ENCODE measurements at regions not wholly inside any gene's neighbourhood (a gene's known extent, or its start where the extent isn't known, plus 50 kb on each side); places are given as distances from the start of the nearest gene placed in this dataset.

- no peaks in the 10 kb centered on the region for H3K27me3 ChIP-seq (ENCODE audit: control insufficient read depth, extremely low read depth, insufficient read depth, low read length)
- no peaks in the 10 kb centered on the region for H3K9me3 ChIP-seq (ENCODE audit: control insufficient read depth, low read depth, low read length)
- no peaks in the 10 kb centered on the region for H3K36me3 ChIP-seq (ENCODE audit: control insufficient read depth in 2 of 2, extremely low read depth in 1 of 2, insufficient read depth in 2 of 2, low read length in 2 of 2)
- no peak overlapping the region for H2AFZ ChIP-seq (ENCODE audit: control insufficient read depth, low read length)
- no peak overlapping the region for H3K9ac ChIP-seq (ENCODE audit: control insufficient read depth, extremely low read depth, insufficient read depth, low read length)
- no peak overlapping the region for H3K4me2 ChIP-seq (ENCODE audit: control insufficient read depth, extremely low read depth, insufficient read depth, low read depth, low read length)
- H3K4me3 ChIP-seq (ENCODE audit: control insufficient read depth in 2 of 3, extremely low read depth in 1 of 3, insufficient read depth in 2 of 3, low read depth in 1 of 3, low read length in 3 of 3): no peak overlapping the region
- TF ChIP-seq, protein P1, sequence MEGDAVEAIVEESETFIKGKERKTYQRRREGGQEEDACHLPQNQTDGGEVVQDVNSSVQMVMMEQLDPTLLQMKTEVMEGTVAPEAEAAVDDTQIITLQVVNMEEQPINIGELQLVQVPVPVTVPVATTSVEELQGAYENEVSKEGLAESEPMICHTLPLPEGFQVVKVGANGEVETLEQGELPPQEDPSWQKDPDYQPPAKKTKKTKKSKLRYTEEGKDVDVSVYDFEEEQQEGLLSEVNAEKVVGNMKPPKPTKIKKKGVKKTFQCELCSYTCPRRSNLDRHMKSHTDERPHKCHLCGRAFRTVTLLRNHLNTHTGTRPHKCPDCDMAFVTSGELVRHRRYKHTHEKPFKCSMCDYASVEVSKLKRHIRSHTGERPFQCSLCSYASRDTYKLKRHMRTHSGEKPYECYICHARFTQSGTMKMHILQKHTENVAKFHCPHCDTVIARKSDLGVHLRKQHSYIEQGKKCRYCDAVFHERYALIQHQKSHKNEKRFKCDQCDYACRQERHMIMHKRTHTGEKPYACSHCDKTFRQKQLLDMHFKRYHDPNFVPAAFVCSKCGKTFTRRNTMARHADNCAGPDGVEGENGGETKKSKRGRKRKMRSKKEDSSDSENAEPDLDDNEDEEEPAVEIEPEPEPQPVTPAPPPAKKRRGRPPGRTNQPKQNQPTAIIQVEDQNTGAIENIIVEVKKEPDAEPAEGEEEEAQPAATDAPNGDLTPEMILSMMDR (optimal IDR thresholded peaks at IDR 0.05 in 1 of 3, IDR thresholded peaks at IDR 0.05 in 1 of 3, conservative IDR thresholded peaks at IDR 0.05 in 1 of 3; ENCODE audit: extremely low read depth in 1 of 3, insufficient read depth in 2 of 3, low read length in 3 of 3): no peak
- no peak for TF ChIP-seq EZH2 (IDR thresholded peaks at IDR 0.05; ENCODE audit: low read length)
- peaks cover 10% of the 10 kb centered on the region for H3K4me1 ChIP-seq (ENCODE audit: control insufficient read depth, extremely low read depth, insufficient read depth, low read length)
- DNase-seq (ENCODE audit: low read depth, low spot score): no peak
- no peaks in the 10 kb centered on the region for H3K9me1 ChIP-seq (ENCODE audit: control insufficient read depth, extremely low read depth, insufficient read depth, low read length)
- FAIRE-seq: no peak
- no peaks in the 10 kb centered on the region for H3K79me2 ChIP-seq (ENCODE audit: control insufficient read depth, insufficient read depth, low read length)
- no peaks in the 10 kb centered on the region for H4K20me1 ChIP-seq (ENCODE audit: control insufficient read depth, extremely low read depth, insufficient read depth, low read length)
- H3K27ac ChIP-seq (ENCODE audit: control insufficient read depth, insufficient read depth, low read length): no peak overlapping the region
- dilution Hi-C loops (cut with MboI; ENCODE audit: extremely low pct_ligation_motif_present, low sequenced_read_pairs): no loop called here
These were observed 135.7 kb upstream of the NDUFV2 start for GRCh38 chr18:8966821-8967220.

GRCh38 chr18:8967573-8967972 is 134.9 kb upstream of the NDUFV2 start:
- dilution Hi-C loops (cut with MboI; ENCODE audit: extremely low pct_ligation_motif_present, low sequenced_read_pairs): no loop called here
- Histone ChIP-seq H4K20me1 (ENCODE audit: control insufficient read depth, extremely low read depth, insufficient read depth, low read length) (no peaks in the 10 kb centered on the region), H3K27me3 (ENCODE audit: control insufficient read depth, extremely low read depth, insufficient read depth, low read length) (no peaks in the 10 kb centered on the region), H3K36me3 (ENCODE audit: control insufficient read depth in 2 of 2, extremely low read depth in 1 of 2, insufficient read depth in 2 of 2, low read length in 2 of 2) (no peaks in the 10 kb centered on the region), H3K4me2 (ENCODE audit: control insufficient read depth, extremely low read depth, insufficient read depth, low read depth, low read length) (no peak overlapping the region), H2AFZ (ENCODE audit: control insufficient read depth, low read length) (no peak overlapping the region), H3K4me1 (ENCODE audit: control insufficient read depth, extremely low read depth, insufficient read depth, low read length) (peaks cover 6% of the 10 kb centered on the region), H3K79me2 (ENCODE audit: control insufficient read depth, insufficient read depth, low read length) (no peaks in the 10 kb centered on the region), H3K9me1 (ENCODE audit: control insufficient read depth, extremely low read depth, insufficient read depth, low read length) (no peaks in the 10 kb centered on the region), H3K9me3 (ENCODE audit: control insufficient read depth, low read depth, low read length) (no peaks in the 10 kb centered on the region), H3K9ac (ENCODE audit: control insufficient read depth, extremely low read depth, insufficient read depth, low read length) (no peak overlapping the region), H3K4me3 (ENCODE audit: control insufficient read depth in 2 of 3, extremely low read depth in 1 of 3, insufficient read depth in 2 of 3, low read depth in 1 of 3, low read length in 3 of 3) (no peak overlapping the region), H3K27ac (ENCODE audit: control insufficient read depth, insufficient read depth, low read length) (no peak overlapping the region)
- FAIRE-seq (no peak), DNase-seq (ENCODE audit: low read depth, low spot score) (no peak)
- TF ChIP-seq EZH2 (IDR thresholded peaks at IDR 0.05; ENCODE audit: low read length): no peak
- TF ChIP-seq, protein P1 (optimal IDR thresholded peaks at IDR 0.05 in 1 of 3, IDR thresholded peaks at IDR 0.05 in 1 of 3, conservative IDR thresholded peaks at IDR 0.05 in 1 of 3; ENCODE audit: extremely low read depth in 1 of 3, insufficient read depth in 2 of 3, low read length in 3 of 3): no peak
